NCI-H1092 treated with DMSO at 0.1 percent for 48 hours (cell line): ENCODE measurements at regions not wholly inside any gene's neighbourhood (a gene's known extent, or its start where the extent isn't known, plus 50 kb on each side); places are given as distances from the start of the nearest gene placed in this dataset.

Experiments used
- DNase-seq: peaks from one replicate; lab custom pipeline; 2025; lab: John Stamatoyannopoulos, UW

DNA sequence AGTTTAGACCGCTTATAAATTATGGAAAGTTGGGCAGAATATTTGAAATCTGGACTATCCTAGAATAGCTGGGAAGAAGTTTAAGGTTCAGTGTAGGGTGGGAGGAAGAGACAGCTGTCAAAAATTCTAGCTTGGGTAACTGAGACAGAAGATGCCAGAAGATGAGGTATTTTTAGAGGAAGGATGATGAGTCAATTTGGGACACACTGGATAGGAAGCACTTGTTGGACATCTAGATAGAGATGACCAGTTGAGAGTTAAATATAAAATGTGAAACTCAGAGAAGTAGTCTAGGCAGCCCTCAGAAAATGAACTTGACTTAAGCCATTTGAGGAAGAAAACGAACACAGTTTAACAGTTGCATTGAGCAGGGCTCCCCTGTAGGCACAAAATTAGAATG lies 137.9 kb upstream of the MAP9 start:
- no peak for DNase-seq

- DNase-seq = no peak
Measured at GRCh38 chr4:155512817-155513216, 136.1 kb upstream of the MAP9 start.

DNA sequence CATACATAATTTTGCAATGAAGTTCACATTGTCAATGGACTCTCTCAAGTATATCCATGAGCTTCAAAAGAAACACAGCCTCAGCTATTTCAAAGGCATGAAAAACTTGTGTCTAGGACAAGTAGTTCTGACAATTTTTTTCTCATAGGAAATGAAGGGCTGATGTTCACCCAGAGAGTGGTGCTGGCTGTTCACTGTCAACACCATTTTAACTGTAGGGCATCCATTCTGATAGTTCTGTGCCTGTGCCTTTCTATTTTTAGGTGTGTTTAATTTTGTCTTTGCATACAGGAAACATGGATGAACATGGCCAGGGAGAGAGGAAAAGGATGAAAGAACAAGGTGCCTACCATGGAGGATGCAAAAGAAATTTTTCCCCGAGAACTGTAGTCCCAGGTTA lies 135.3 kb upstream of the MAP9 start:
- no peak for DNase-seq

- no peak for DNase-seq
Measured at GRCh38 chr4:155510771-155511170, 134.0 kb upstream of the MAP9 start.

- no peak for DNase-seq
Measured at GRCh38 chr4:155509555-155509954, 132.8 kb upstream of the MAP9 start.

DNA sequence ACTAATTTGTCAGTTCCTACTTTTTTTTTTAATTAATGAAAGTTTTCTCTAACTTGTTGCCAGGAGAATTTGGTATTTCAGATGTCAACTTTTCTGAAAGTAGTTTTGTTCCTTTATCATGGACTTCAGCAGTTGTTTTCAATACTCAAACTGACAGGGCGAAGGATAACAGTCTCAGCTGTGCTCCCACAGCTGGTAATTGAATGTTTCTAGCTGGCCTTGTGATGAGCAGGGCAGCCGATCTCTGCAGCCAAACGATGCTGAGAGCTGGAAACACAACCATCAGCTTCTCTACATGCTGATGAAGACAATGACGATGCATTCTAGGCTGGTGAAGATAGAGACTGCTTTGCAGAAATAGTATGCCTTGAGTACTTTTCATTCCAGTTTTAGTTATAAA lies 130.0 kb upstream of the MAP9 start:
- no peak for DNase-seq

DNA sequence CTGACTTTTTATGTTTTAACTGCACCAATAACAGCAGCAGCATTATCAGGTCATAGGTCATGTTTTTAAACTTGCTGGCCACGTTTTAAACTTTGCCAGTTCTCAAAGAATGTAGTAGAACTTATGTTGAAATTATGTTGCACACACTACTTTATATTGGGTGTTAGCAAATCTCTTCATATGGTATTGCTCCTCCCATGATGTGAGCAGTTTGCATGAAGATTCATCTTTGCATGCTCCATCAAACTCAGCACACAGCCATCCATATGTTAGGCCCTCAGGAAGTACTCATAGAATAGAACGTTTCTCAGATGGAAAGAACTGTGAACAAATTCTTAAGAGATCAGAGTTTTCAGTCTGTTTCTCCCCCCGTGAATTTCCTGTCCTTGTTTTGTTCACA lies 128.6 kb upstream of the MAP9 start:
- no peak for DNase-seq

DNA sequence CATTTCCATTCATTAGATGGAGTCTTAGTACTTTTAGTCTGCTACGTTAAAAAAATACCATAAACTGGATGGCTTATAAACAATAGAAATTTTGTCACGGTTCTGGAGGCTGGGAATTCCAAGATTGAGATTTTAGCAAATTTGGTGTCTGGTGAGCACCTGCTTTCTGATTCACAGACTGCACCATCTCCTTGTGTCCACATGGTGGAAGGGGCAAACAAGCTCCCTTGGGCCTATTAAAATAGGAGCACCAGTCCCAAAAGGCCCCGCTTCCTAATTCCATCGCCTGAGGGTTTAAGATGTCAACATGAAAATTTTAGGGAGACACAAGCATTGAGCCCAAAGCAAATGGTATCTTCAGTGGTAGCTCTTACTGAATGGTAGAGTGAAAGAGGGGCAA lies 120.5 kb upstream of the MAP9 start:
- no peak for DNase-seq

DNA sequence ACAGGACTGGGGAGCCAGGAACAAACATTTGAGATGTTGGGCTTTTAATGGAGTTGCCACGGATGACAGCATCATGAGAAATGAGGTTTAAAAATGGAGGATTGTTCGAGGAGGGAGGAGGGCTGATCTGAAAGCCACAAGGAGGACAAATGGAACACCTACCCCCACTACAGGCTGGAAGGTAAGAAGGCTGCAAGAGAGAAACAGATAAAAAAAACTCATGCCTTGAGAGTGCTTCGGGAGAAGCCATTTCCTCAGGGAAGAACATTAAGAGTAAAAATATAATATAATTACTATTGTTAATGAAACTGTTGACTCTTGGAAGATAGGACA lies 119.5 kb upstream of the MAP9 start:
- no peak for DNase-seq

- DNase-seq = no peak
Measured at GRCh38 chr4:155495572-155496293, 119.0 kb upstream of the MAP9 start.

DNA sequence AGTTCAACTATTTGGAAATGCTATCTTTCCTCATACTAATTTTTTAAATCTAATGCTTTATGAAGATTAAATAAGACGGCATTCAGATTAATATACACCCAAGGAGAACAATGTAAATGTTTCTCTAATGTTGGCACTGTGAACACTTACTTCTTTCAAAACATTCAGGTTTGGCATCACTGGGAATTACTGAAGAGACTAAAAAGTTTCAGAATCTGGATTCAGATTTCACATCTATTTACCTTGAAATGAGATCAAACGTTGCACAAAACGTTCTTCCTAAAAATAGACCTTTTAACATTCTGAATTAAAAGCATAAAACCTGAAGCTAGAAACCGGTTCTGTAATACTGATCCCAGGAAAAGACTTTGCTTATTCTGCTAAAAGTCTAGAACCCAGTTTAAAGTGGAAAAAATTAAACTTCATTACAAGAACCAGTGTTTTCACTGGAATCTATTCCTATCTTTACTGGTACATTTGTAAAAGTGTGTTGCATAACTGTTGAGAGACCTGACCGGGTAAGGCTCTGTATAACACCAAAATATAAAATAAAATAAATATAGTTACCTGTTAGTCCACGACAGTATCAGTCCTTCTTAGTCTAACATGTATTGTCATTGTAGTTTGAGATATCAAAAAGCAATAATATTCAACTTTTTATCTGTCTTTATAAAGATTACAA lies 117.4 kb upstream of the MAP9 start:
- no peak for DNase-seq

DNA sequence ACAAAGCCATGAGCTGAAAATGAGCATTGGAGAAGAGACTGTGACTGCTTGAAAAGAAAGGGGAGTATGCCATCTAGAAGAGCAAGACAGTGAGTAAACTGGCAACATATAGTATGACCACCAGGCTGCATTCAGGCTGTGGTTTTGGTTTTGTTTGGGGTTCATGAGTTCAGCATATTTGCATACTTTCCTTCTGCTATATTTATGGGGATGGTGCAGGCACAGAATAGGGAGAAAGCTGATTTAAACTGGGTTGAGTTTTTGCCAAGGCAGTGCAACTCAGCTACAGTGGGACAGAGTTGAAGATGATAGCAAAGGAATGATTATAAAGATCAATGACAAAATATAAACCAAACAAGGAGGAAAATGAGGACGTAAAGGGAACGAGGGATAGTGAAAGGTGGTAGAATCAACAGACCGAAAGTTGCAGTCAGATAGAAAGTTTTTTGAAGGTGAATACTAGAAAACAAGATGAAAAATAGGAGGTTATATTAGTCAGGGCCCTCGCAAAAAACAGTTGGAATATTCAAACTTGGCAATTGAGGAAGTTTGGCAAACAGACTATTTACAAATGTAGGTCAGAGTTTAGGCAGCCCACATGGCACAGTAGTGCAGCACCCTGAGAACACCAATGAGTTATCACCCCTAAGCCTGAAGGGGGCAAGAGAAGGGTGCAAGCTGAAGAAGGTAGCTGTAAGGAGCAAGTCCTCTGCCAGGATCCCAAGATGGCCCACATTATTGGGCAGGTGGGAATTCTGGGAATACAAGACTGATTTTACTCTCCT lies 114.8 kb upstream of the MAP9 start:
- DNase-seq = no peak

DNA sequence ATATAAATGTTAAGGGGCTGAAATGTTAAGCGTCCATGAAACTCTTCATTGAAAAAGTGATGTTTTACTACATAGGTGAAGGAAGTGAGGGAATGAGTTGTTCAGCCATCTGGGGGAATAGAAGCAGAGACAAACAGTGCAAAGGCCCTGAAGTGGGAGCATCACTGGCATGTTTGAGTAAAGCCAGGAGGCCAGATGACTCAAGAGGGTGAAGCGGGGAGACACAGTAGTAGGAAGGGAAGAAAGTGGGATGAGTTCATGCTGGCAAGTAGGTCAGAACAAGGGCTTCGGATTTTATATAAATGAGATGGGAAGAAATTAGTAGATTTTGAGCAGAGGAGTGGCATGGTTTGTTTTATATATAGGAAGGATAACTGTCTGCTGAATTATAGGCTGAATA lies 112.5 kb upstream of the MAP9 start:
- no peak for DNase-seq

DNA sequence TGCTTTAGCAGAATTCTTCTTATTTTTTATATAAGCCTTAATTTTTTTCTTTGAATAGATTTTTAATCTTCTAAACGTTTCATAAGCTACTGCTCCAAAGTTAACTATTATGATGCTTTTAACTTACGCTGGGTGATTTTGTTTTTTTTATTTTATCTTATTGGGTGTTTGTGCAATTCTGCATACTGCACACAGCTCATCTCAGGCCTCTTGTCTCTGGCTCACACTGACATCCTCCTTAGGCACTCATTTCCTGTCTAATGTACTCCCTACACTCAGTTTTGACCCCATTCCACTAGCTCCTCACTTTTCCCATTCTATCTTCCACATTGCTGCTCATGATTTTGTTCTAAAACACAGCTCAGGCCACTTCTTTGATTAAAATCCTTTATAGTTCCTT lies 111.9 kb upstream of the MAP9 start:
- no peak for DNase-seq

DNA sequence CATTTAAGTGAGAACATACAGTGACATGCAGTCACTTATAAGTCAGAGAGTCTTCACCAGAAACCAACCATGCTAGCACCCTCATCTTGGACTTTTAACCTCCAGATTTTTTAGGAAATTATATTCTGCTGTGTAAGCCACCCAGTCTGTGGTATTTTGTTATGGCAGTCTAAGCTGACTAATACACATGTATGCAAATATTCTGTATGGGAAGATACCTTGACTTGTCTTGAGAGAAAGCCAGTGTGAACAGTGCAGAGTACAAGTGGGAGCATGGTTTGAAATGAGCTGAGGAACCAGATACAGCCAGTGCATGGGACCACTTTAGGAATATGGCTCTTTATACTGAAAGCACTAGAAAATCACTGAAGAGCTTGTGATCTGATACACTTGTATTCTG lies 110.4 kb upstream of the MAP9 start:
- DNase-seq = no peak

GRCh38 chr4:155481150-155481549 lies 104.4 kb upstream of the MAP9 start:
- DNase-seq = no peak

DNA sequence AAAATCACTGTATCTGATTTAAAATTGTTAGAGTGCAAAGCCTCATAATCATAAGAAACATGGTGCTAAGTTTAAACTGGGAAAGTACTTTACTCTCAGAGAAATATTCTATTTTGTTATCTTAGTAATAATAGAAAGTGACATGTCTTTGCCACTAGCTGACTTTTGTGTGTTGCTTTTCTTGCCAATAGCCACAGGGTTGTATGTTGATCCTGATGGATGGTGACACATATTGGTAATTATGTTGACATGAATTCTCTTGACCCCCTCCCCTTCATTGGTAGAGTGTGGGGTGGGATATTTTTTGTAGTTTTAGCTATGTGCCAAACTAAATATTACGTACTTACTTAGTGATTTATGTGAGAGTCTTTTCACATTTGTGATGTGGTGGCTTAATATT lies 103.1 kb upstream of the MAP9 start:
- DNase-seq = no peak

- no peak for DNase-seq
Measured at GRCh38 chr4:155478336-155478835, 101.6 kb upstream of the MAP9 start.

GRCh38 chr4:155474758-155475157 lies 98.0 kb upstream of the MAP9 start:
- no peak for DNase-seq

- DNase-seq = no peak
Measured at GRCh38 chr4:155473420-155474095, 96.8 kb upstream of the MAP9 start.

DNA sequence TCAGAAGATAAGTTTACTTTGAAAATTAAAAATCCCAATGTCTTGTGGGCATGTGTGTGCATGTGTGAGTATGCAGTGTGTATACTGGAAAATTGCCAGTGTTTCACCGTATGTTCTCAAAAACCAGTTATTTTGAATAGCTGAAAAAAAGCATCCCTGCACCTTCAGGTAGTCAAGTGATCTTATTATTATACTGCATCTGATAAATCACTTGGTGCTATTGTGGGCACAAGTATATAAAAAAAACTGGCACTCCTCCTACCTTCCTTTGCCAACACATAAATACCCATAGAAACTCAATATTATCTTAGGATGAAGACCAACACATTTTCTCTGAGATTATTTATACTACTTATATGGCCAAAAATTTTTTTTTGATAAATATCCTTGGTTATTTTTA lies 91.5 kb upstream of the MAP9 start:
- no peak for DNase-seq

DNA sequence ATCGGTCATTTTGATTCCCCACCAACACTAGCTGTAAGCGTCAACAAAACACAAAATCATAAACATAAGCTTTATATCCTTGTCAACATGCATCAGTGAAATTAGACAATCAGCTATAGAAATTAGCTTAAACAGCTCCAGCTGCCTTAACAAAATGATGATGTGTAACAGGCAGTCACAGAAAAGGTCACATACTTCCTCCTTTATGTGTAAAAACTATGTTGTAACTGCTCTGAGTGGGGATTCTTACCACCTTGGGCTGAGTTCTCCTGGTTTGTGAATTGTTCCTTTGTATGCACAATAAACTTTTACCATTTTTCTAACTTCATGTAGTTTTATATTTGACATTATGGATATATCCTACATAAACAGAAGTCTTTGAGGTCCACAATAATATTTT lies 73.9 kb upstream of the MAP9 start:
- no peak for DNase-seq

DNA sequence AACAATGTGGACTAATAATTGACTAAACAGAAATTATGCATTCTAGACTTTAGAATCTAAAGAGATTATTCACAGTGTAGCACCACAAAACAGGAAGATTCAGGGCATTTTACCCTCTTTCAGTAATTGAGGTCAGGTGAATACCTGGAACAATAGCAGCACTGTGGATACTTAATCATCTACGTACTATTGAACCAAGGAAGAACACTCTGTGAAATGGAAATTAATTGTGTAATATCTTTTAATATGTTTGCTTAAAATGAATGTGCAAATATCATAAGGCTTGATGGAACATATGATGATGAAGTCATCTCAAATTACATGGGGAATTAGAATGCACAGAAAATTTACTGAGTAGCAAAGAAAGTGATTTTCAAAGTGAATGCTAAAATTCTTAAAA lies 68.5 kb upstream of the MAP9 start:
- no peak for DNase-seq
